H9 (cell line): ENCODE measurements at regions not wholly inside any gene's neighbourhood (a gene's known extent, or its start where the extent isn't known, plus 50 kb on each side); places are given as distances from the start of the nearest gene placed in this dataset.
A peak's percentile ranks its signal among the peaks of the same experiment; 100 is the strongest.

Experiments
- DNase-seq: peaks from one replicate; pipeline ENCODE4 v3.0.0-alpha.2; 2017
- H2AFZ ChIP-seq: one replicate; pipeline ENCODE4 v1.6.1; 2013; ENCODE audit warnings: mild to moderate bottlenecking, low read length, control low read depth, moderate library complexity
- H2AK5ac ChIP-seq: 2 replicates; pipeline ENCODE4 v1.6.1; 2013; ENCODE audit warnings: low read length, control low read depth, mixed read lengths; ENCODE audit not compliant: insufficient read length
- H2BK120ac ChIP-seq: one replicate; pipeline ENCODE4 v1.6.1; 2013; ENCODE audit warnings: low read depth, mild to moderate bottlenecking, low read length, control low read depth, inconsistent platforms; ENCODE audit not compliant: poor library complexity, severe bottlenecking
- H2BK12ac ChIP-seq: 2 replicates; pipeline ENCODE4 v1.6.1; 2013; ENCODE audit warnings: low read length, control low read depth, mixed read lengths, low read depth; ENCODE audit not compliant: insufficient read length
- H2BK15ac ChIP-seq: 2 replicates; pipeline ENCODE4 v1.6.1; 2013; ENCODE audit warnings: low read depth, low read length, control low read depth
- H2BK20ac ChIP-seq: one replicate; pipeline ENCODE4 v1.6.1; 2013; ENCODE audit warnings: low read depth, mild to moderate bottlenecking, low read length, control low read depth, inconsistent platforms; ENCODE audit not compliant: poor library complexity, severe bottlenecking
- H2BK5ac ChIP-seq: 2 replicates; pipeline ENCODE4 v1.6.1; 2013; ENCODE audit warnings: low read length, control low read depth, mixed read lengths; ENCODE audit not compliant: insufficient read length
- H3K14ac ChIP-seq: 2 replicates; pipeline ENCODE4 v1.6.1; 2013; ENCODE audit warnings: low read length, control low read depth; ENCODE audit not compliant: insufficient read depth
- H3K18ac ChIP-seq: 2 replicates; pipeline ENCODE4 v1.6.1; 2013; ENCODE audit warnings: low read depth, mild to moderate bottlenecking, mixed read lengths, low read length, control low read depth; ENCODE audit not compliant: insufficient read length
- H3K23ac ChIP-seq: 2 replicates; pipeline ENCODE4 v1.6.1; 2013; ENCODE audit warnings: low read length, control low read depth, mixed read lengths, low read depth; ENCODE audit not compliant: insufficient read length
- H3K23me2 ChIP-seq: 2 replicates; pipeline ENCODE4 v1.6.1; 2013; ENCODE audit warnings: low read depth, mild to moderate bottlenecking, mixed read lengths, low read length, control low read depth; ENCODE audit not compliant: insufficient read length, poor library complexity, severe bottlenecking
- H3K27ac ChIP-seq: 2 replicates; pipeline ENCODE4 v1.5.1; 2013; ENCODE audit warnings: low read length, control low read depth, mixed read lengths, low read depth; ENCODE audit not compliant: insufficient read length
- H3K27me3 ChIP-seq: 2 replicates; pipeline ENCODE4 v1.6.1; 2013; ENCODE audit warnings: low read length, control low read depth, inconsistent platforms; ENCODE audit not compliant: insufficient read depth
- H3K4ac ChIP-seq: 2 replicates; pipeline ENCODE4 v1.6.1; 2013; ENCODE audit warnings: low read depth, mild to moderate bottlenecking, control low read depth, inconsistent platforms, low read length, moderate library complexity
- H3K4me1 ChIP-seq: 2 replicates; pipeline ENCODE4 v1.6.1; 2013; ENCODE audit warnings: low read length, control low read depth, inconsistent platforms; ENCODE audit not compliant: insufficient read depth
- H3K4me2 ChIP-seq: 2 replicates; pipeline ENCODE4 v1.6.1; 2013; ENCODE audit warnings: low read length, control low read depth, mixed read lengths; ENCODE audit not compliant: insufficient read length, insufficient read depth
- H3K56ac ChIP-seq: 2 replicates; pipeline ENCODE4 v1.6.1; 2013; ENCODE audit warnings: low read depth, mild to moderate bottlenecking, mixed read lengths, low read length, control low read depth; ENCODE audit not compliant: insufficient read length
- H3K79me1 ChIP-seq: 2 replicates; pipeline ENCODE4 v1.6.1; 2013; ENCODE audit warnings: low read depth, mild to moderate bottlenecking, moderate library complexity, low read length, control low read depth, inconsistent platforms; ENCODE audit not compliant: insufficient read depth, poor library complexity, severe bottlenecking
- H3K79me2 ChIP-seq: 2 replicates; pipeline ENCODE4 v1.6.1; 2013; ENCODE audit warnings: low read length, control low read depth, inconsistent platforms; ENCODE audit not compliant: insufficient read depth
- H3K9ac ChIP-seq: 2 replicates; pipeline ENCODE4 v1.6.1; 2013; ENCODE audit warnings: low read length, control low read depth, mixed read lengths; ENCODE audit not compliant: insufficient read length; ENCODE audit errors: extremely low read depth
- H3K9me3 ChIP-seq: one replicate; pipeline ENCODE4 v1.6.1; 2013; ENCODE audit warnings: low read depth, low read length, inconsistent platforms; ENCODE audit not compliant: control insufficient read depth
- H3T11ph ChIP-seq: one replicate; pipeline ENCODE4 v1.6.1; 2013; ENCODE audit warnings: mild to moderate bottlenecking, low read length, control low read depth, inconsistent platforms
- H4K20me1 ChIP-seq: one replicate; pipeline ENCODE4 v1.6.1; 2013; ENCODE audit not compliant: control insufficient read depth, insufficient read length, insufficient read depth
- H4K5ac ChIP-seq: 2 replicates; pipeline ENCODE4 v1.6.1; 2013; ENCODE audit warnings: low read depth, mild to moderate bottlenecking, mixed read lengths, low read length, control low read depth; ENCODE audit not compliant: insufficient read length
- H4K8ac ChIP-seq: replicated peaks from 2 replicates; pipeline ENCODE4 v1.6.1; 2013; ENCODE audit warnings: low read length, control low read depth, mixed read lengths, low read depth; ENCODE audit not compliant: insufficient read length
- H4K91ac ChIP-seq: 2 replicates; pipeline ENCODE4 v1.6.1; 2013; ENCODE audit warnings: low read depth, mild to moderate bottlenecking, moderate library complexity, mixed read lengths, low read length, control low read depth; ENCODE audit not compliant: insufficient read length
- H3K27ac Mint-ChIP-seq, 3 experiments: 2 replicates in 2 of 3; 3 replicates in 1 of 3; pipeline ENCODE4 v1.8.0; 2020 to 2021; ENCODE audit warnings: mixed read lengths in 3 of 3, mild to moderate bottlenecking in 1 of 3, moderate library complexity in 1 of 3
- H3K27me3 Mint-ChIP-seq: 2 replicates; pipeline ENCODE4 v1.8.0; 2021; ENCODE audit warnings: low read depth, mild to moderate bottlenecking, moderate library complexity, mixed read lengths
- H3K36me3 Mint-ChIP-seq, 3 experiments: 2 replicates in 2 of 3; 3 replicates in 1 of 3; pipeline ENCODE4 v1.8.0; 2020 to 2021; ENCODE audit warnings: low read depth in 3 of 3, mixed read lengths in 3 of 3; ENCODE audit not compliant: insufficient read depth in 1 of 3
- H3K4me1 Mint-ChIP-seq, 2 experiments: 2 replicates each; pipeline ENCODE4 v1.8.0; 2020; ENCODE audit warnings: mixed read lengths in 2 of 2
- H3K4me3 Mint-ChIP-seq, 2 experiments: 2 replicates in 1 of 2; 3 replicates in 1 of 2; pipeline ENCODE4 v1.8.0; 2020 to 2021; ENCODE audit warnings: mild to moderate bottlenecking in 2 of 2, mixed read lengths in 2 of 2, moderate library complexity in 1 of 2
- H3K9me3 Mint-ChIP-seq, 2 experiments: 2 replicates in 1 of 2; 3 replicates in 1 of 2; pipeline ENCODE4 v1.8.0; 2020; ENCODE audit warnings: mild to moderate bottlenecking in 2 of 2, mixed read lengths in 2 of 2, moderate library complexity in 1 of 2
- WGBS: extraction: QIAGEN DNeasy Blood & Tissue Kit; methylation state at CpG from one replicate; pipeline ENCODE4 v1.1.7; 2013; ENCODE audit warnings: missing lambda C conversion rate, low lambda C conversion rate, mixed read lengths; ENCODE audit not compliant: insufficient read length; ENCODE audit errors: extremely low coverage; 5-methylcytosine and 5-hydroxymethylcytosine counted together
- TF ChIP-seq, protein P1 (sequence below): fragments of 200-600 bp; sonication (generic); conservative IDR thresholded peaks from 3 replicates; pipeline ENCODE4 v1.8.0; 2021; ENCODE audit warnings: antibody characterized with exemption, mild to moderate bottlenecking

DNA sequence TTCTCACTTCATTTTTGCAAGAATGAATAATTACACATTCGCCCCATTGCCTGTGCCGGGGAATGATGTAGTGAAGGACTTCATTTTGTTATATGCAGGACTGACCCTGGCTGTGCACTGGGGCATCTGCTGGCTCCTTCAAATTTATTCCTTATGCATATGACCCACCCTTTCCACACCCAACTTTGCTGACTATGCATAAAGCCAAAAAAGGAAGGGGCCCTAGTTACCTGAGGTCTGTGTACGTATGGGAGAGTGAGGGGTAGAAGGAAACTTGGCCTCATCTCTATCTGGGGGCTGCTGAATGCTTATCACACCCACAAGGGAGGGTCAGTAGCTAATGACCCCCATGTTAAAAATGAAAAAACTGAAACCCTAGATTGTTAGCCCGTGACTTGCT lies 259.6 kb downstream of the SMARCA2 start:
- Mint-ChIP-seq H3K27me3 (no peaks in the 10 kb centered on the region), H3K4me1 (peaks cover 44 to 49% of the 10 kb centered on the region in 2 experiments), H3K4me3 (no peak overlapping the region), H3K36me3 (peaks cover 0 to 5% (median 0%) of the 10 kb centered on the region in 3 experiments; a peak in 4 of 7 replicates), H3K9me3 (no peaks in the 10 kb centered on the region; a peak in 1 of 5 replicates), H3K27ac (peak overlapping the region in 2 of 3 experiments; percentile 51 to 69; a peak in 1 of 7 replicates)
- Histone ChIP-seq H3K79me2 (no peaks in the 10 kb centered on the region; the same call in 1 of the 2 replicates), H4K8ac (no peak overlapping the region), H4K20me1 (no peaks in the 10 kb centered on the region), H3K4ac (no peak overlapping the region), H3K27me3 (no peaks in the 10 kb centered on the region), H3K23me2 (no peaks in the 10 kb centered on the region), H3K4me2 (no peak overlapping the region), H3K9ac (no peak overlapping the region), H2BK120ac (no peak overlapping the region), H4K5ac (no peak overlapping the region), H2AFZ (no peak overlapping the region), H3K23ac (no peak overlapping the region), H2AK5ac (no peak overlapping the region), H3K9me3 (no peaks in the 10 kb centered on the region), H3K18ac (no peak overlapping the region), H2BK20ac (peak overlapping the region; percentile 64), H3K4me1 (peaks cover 12% of the 10 kb centered on the region), H3K79me1 (peaks cover 2% of the 10 kb centered on the region), H4K91ac (no peak overlapping the region), H2BK15ac (no peak overlapping the region; the same call in 1 of the 2 replicates), H3T11ph (peak overlapping the region; percentile 53), H3K56ac (no peak overlapping the region), H3K14ac (no peak overlapping the region), H2BK5ac (peak overlapping the region; percentile 60), H3K27ac (no peak overlapping the region), H2BK12ac (no peak overlapping the region)
- no peak for DNase-seq
- WGBS = no CpG with 5 or more reads among the region's 4 CpGs
- TF ChIP-seq, protein P1, sequence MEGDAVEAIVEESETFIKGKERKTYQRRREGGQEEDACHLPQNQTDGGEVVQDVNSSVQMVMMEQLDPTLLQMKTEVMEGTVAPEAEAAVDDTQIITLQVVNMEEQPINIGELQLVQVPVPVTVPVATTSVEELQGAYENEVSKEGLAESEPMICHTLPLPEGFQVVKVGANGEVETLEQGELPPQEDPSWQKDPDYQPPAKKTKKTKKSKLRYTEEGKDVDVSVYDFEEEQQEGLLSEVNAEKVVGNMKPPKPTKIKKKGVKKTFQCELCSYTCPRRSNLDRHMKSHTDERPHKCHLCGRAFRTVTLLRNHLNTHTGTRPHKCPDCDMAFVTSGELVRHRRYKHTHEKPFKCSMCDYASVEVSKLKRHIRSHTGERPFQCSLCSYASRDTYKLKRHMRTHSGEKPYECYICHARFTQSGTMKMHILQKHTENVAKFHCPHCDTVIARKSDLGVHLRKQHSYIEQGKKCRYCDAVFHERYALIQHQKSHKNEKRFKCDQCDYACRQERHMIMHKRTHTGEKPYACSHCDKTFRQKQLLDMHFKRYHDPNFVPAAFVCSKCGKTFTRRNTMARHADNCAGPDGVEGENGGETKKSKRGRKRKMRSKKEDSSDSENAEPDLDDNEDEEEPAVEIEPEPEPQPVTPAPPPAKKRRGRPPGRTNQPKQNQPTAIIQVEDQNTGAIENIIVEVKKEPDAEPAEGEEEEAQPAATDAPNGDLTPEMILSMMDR = no peak
